ENCODE measurements at regions not wholly inside any gene's neighbourhood (a gene's known extent, or its start where the extent isn't known, plus 50 kb on each side); places are given as distances from the start of the nearest gene placed in this dataset.

DNA sequence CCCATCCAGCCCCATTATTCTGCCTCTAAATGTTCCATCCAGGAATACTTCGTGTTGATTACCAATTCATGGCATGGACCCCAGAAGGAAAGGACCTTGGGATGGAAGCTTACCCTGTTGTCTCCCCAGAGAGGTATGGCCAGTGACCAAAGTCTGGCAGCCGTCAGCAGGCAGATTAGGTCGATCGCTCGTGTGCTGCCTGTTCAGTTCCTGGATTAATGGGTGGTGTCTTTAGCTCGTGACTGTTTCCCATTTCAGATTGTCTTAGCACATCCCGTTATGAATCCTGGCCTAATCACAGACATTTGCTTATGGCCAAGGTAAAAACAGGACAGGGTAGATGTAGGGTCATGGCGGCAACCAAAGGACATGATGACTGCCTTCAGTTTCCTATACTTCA lies 122.9 kb upstream of the NTF3 start:
- DNase-seq, result no peak
- peaks cover 13% of the 10 kb centered on the region for H3K4me1 Mint-ChIP-seq (ENCODE audit: low read depth, unreplicated experiment)
- H3K36me3 Mint-ChIP-seq (ENCODE audit: unreplicated experiment), result no peaks in the 10 kb centered on the region
- H3K27ac Mint-ChIP-seq (ENCODE audit: unreplicated experiment), result no peak overlapping the region
- peaks cover 1% of the 10 kb centered on the region for H3K9me3 Mint-ChIP-seq (ENCODE audit: unreplicated experiment)
- no peak overlapping the region for H3K4me3 Mint-ChIP-seq (ENCODE audit: unreplicated experiment)
- H3K27me3 Mint-ChIP-seq (ENCODE audit: unreplicated experiment), result no peaks in the 10 kb centered on the region
- TF ChIP-seq, protein P1, sequence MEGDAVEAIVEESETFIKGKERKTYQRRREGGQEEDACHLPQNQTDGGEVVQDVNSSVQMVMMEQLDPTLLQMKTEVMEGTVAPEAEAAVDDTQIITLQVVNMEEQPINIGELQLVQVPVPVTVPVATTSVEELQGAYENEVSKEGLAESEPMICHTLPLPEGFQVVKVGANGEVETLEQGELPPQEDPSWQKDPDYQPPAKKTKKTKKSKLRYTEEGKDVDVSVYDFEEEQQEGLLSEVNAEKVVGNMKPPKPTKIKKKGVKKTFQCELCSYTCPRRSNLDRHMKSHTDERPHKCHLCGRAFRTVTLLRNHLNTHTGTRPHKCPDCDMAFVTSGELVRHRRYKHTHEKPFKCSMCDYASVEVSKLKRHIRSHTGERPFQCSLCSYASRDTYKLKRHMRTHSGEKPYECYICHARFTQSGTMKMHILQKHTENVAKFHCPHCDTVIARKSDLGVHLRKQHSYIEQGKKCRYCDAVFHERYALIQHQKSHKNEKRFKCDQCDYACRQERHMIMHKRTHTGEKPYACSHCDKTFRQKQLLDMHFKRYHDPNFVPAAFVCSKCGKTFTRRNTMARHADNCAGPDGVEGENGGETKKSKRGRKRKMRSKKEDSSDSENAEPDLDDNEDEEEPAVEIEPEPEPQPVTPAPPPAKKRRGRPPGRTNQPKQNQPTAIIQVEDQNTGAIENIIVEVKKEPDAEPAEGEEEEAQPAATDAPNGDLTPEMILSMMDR (IDR thresholded peaks at IDR 0.05; ENCODE audit: partially characterized antibody, unreplicated experiment), result no peak

DNA sequence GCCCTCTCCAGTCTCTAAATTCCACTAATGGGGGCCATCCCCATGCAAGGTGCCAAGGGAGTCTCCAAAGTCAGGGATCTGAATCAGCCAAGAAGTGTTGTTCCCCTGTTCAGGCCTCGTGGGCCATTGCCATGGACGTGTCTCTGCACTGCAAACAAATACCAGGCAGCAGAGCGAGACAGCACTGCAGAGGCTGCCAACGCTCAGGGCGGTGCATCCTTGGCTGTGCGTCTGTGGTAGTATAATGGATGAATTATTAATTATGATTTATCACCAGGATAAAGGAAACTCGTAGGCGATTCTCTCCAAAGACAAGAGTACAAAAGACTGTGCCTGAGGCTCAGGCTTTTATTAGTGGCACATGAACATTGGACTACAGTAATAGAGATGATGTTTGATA lies 122.3 kb upstream of the NTF3 start:
- TF ChIP-seq, protein P1 (IDR thresholded peaks at IDR 0.05; ENCODE audit: partially characterized antibody, unreplicated experiment), result no peak
- Mint-ChIP-seq H3K27ac (ENCODE audit: unreplicated experiment) (no peak overlapping the region), H3K36me3 (ENCODE audit: unreplicated experiment) (no peaks in the 10 kb centered on the region), H3K4me1 (ENCODE audit: low read depth, unreplicated experiment) (peaks cover 10% of the 10 kb centered on the region), H3K4me3 (ENCODE audit: unreplicated experiment) (no peak overlapping the region), H3K9me3 (ENCODE audit: unreplicated experiment) (peaks cover 1% of the 10 kb centered on the region), H3K27me3 (ENCODE audit: unreplicated experiment) (no peaks in the 10 kb centered on the region)
- no peak for DNase-seq

- peaks cover 2% of the 10 kb centered on the region for H3K36me3 Mint-ChIP-seq (ENCODE audit: unreplicated experiment)
- TF ChIP-seq, protein P1 (IDR thresholded peaks at IDR 0.05; ENCODE audit: partially characterized antibody, unreplicated experiment), result no peak
- no peaks in the 10 kb centered on the region for H3K27me3 Mint-ChIP-seq (ENCODE audit: unreplicated experiment)
- peaks cover 1% of the 10 kb centered on the region for H3K9me3 Mint-ChIP-seq (ENCODE audit: unreplicated experiment)
- no peak for DNase-seq
- no peak overlapping the region for H3K4me3 Mint-ChIP-seq (ENCODE audit: unreplicated experiment)
- peaks cover 5% of the 10 kb centered on the region for H3K4me1 Mint-ChIP-seq (ENCODE audit: low read depth, unreplicated experiment)
- no peak overlapping the region for H3K27ac Mint-ChIP-seq (ENCODE audit: unreplicated experiment)
Observed at GRCh38 chr12:5310151-5310550, 121.8 kb upstream of the NTF3 start.

DNA sequence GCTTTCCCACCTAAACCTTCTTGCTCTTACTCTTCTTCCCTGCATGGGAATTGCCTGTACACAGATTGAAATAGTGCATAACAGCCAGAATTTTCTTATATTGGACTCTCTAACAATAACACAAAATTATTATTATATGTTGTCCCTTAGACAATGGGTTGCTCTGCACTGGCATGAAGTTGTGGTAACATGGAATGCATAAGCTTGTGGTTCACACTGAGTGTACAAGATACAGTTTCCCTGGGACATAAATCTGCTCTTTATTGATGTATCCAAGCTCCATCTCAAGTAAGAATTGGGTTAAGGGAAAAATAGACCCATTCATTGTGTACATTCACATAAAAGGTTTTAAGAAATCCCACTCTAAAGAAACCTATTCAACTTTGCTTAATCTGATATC lies 114.4 kb upstream of the NTF3 start:
- TF ChIP-seq, protein P1 (IDR thresholded peaks at IDR 0.05; ENCODE audit: partially characterized antibody, unreplicated experiment), result no peak
- Mint-ChIP-seq H3K4me3 (ENCODE audit: unreplicated experiment) (no peak overlapping the region), H3K9me3 (ENCODE audit: unreplicated experiment) (peaks cover 2% of the 10 kb centered on the region), H3K36me3 (ENCODE audit: unreplicated experiment) (peaks cover 9% of the 10 kb centered on the region), H3K27ac (ENCODE audit: unreplicated experiment) (no peak overlapping the region), H3K4me1 (ENCODE audit: low read depth, unreplicated experiment) (no peaks in the 10 kb centered on the region), H3K27me3 (ENCODE audit: unreplicated experiment) (peaks cover 3% of the 10 kb centered on the region)
- no peak for DNase-seq

DNA sequence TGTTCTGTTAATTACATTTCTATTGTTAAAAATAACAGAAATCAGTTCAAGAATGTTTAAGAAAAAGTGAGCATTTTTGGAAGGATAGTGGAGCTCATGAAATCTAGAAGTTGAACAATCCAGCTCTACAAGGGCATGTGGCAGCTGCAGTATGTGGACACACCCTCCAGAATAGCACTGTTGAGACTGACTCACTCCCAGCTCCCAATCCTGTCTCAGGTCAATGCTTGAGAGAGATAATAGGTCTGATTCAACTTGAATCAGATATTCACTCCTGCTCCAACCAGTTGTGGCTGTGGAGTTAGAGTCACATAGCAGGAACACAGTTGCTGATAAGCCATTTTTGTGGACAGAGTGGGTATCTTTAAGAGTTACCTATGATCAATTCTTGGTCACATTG lies 113.0 kb upstream of the NTF3 start:
- Mint-ChIP-seq H3K27me3 (ENCODE audit: unreplicated experiment) (peaks cover 3% of the 10 kb centered on the region), H3K36me3 (ENCODE audit: unreplicated experiment) (peaks cover 9% of the 10 kb centered on the region), H3K27ac (ENCODE audit: unreplicated experiment) (no peak overlapping the region), H3K4me3 (ENCODE audit: unreplicated experiment) (no peak overlapping the region), H3K9me3 (ENCODE audit: unreplicated experiment) (peaks cover 2% of the 10 kb centered on the region), H3K4me1 (ENCODE audit: low read depth, unreplicated experiment) (no peaks in the 10 kb centered on the region)
- no peak for DNase-seq
- TF ChIP-seq, protein P1 (IDR thresholded peaks at IDR 0.05; ENCODE audit: partially characterized antibody, unreplicated experiment), result no peak

Data from glutamatergic neuron (in vitro differentiated cells).